CD4-positive, alpha-beta memory T cell (primary cell): ENCODE measurements at regions not wholly inside any gene's neighbourhood (a gene's known extent, or its start where the extent isn't known, plus 50 kb on each side); places are given as distances from the start of the nearest gene placed in this dataset.

Source experiments
- CTCF ChIA-PET: fragments of 350-600 bp; sonication (Branson Sonifier 250); formaldehyde crosslinking; loops from one replicate; lab custom pipeline; 2021; ENCODE audit warnings: inconsistent platforms; ENCODE audit not compliant: partially characterized antibody; lab: Charles Lee
- POLR2A ChIA-PET: fragments of 350-600 bp; sonication (Branson Sonifier 250); formaldehyde crosslinking; loops from one replicate; lab custom pipeline; 2021; ENCODE audit not compliant: partially characterized antibody; lab: Charles Lee
- DNase-seq, 5 donors: peaks; one replicate each; pipeline versions ENCODE4 v3.0.0 to v3.0.0-alpha.2; 2020 to 2022; ENCODE audit warnings: mixed read lengths in 1 of 5
- H3K27ac ChIP-seq: one replicate; pipeline ENCODE4 v1.7.0; 2013; ENCODE audit warnings: low read depth, low read length
- H3K27me3 ChIP-seq: 2 replicates; pipeline ENCODE4 v1.7.0; 2013; ENCODE audit warnings: mild to moderate bottlenecking, low read length, moderate library complexity; ENCODE audit not compliant: insufficient read depth
- H3K36me3 ChIP-seq: 2 replicates; pipeline ENCODE4 v1.7.0; 2013; ENCODE audit warnings: mild to moderate bottlenecking, low read length, moderate library complexity; ENCODE audit not compliant: insufficient read depth
- H3K4me1 ChIP-seq: 2 replicates; pipeline ENCODE4 v1.7.0; 2013; ENCODE audit warnings: mild to moderate bottlenecking, low read length, moderate library complexity; ENCODE audit not compliant: insufficient read depth
- H3K4me3 ChIP-seq, 2 donors: one replicate each; pipeline ENCODE4 v1.7.0; 2013; ENCODE audit warnings: low read length in 2 of 2, mild to moderate bottlenecking in 1 of 2
- H3K9me3 ChIP-seq, 2 donors: one replicate each; pipeline ENCODE4 v1.7.0; 2013; ENCODE audit warnings: low read length in 2 of 2, control low read depth in 1 of 2; ENCODE audit not compliant: control insufficient read depth in 1 of 2
- H3K27ac Mint-ChIP-seq, 7 donors: one replicate each; pipeline ENCODE4 v1.8.0; 2020 to 2021; ENCODE audit warnings: mixed read lengths in 7 of 7, mild to moderate bottlenecking in 6 of 7, inconsistent platforms in 3 of 7, moderate library complexity in 3 of 7
- H3K27me3 Mint-ChIP-seq, 2 donors: one replicate each; pipeline ENCODE4 v1.8.0; 2020 to 2021; ENCODE audit warnings: mixed read lengths in 2 of 2
- H3K36me3 Mint-ChIP-seq, 2 donors: one replicate each; pipeline ENCODE4 v1.8.0; 2020 to 2021; ENCODE audit warnings: mixed read lengths in 2 of 2, inconsistent platforms in 1 of 2, mild to moderate bottlenecking in 1 of 2
- H3K4me1 Mint-ChIP-seq, 4 donors: one replicate each; pipeline ENCODE4 v1.8.0; 2020 to 2021; ENCODE audit warnings: mixed read lengths in 4 of 4, mild to moderate bottlenecking in 1 of 4
- H3K4me3 Mint-ChIP-seq, 8 donors: one replicate each; pipeline ENCODE4 v1.8.0; 2020 to 2021; ENCODE audit warnings: mixed read lengths in 8 of 8, mild to moderate bottlenecking in 7 of 8, moderate library complexity in 6 of 8, inconsistent platforms in 3 of 8
- H3K9me3 Mint-ChIP-seq, 8 donors: one replicate each; pipeline ENCODE4 v1.8.0; 2020 to 2021; ENCODE audit warnings: mixed read lengths in 8 of 8, mild to moderate bottlenecking in 5 of 8, inconsistent platforms in 3 of 8, moderate library complexity in 1 of 8
- intact Hi-C: fragments of 100-400 bp; cut with micrococcal nuclease; formaldehyde crosslinking; loops from one replicate; pipeline ENCODE4 v1.15.1; 2023

DNA sequence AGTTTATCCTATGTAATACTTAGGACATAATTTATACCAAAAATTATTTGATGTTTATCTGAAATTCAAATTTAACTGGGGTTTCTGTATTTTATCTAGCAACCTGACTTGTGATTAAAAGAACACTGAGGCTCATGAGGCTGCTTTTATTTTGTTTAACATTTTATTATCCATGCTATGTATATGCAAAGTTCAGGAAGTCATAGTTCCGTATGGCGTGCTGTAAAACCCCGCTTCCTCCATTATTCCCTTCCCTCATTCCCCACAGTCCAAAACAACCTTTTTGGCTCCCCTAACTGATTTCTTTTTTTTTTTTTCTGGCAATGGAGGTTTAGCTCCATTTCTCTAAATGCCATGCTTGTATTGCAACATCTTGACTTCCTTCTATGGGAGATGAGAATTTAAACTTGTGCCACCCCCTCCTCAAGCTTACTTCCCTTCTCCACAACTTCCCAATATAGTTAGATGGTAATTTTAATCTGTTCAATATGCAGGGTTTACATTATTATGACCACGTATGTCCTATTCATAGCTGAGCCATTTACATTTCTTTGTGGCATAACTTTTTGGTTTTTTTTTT is 138.0 kb upstream of the DNAH14 start:
- no peaks in the 10 kb centered on the region for H3K27me3 ChIP-seq
- Mint-ChIP-seq H3K27ac (no peak overlapping the region), H3K4me1 (no peaks in the 10 kb centered on the region), H3K27me3 (peaks cover 3 to 9% of the 10 kb centered on the region in 2 donors), H3K9me3 (peaks cover 0 to 3% (median 0%) of the 10 kb centered on the region in 8 donors), H3K4me3 (no peak overlapping the region), H3K36me3 (no peaks in the 10 kb centered on the region)
- no peaks in the 10 kb centered on the region for H3K36me3 ChIP-seq
- ChIA-PET CTCF (no interaction called here), POLR2A (no interaction called here)
- DNase-seq, result no peak
- no peaks in the 10 kb centered on the region for H3K9me3 ChIP-seq
- H3K4me3 ChIP-seq, result no peak overlapping the region
- no peaks in the 10 kb centered on the region for H3K4me1 ChIP-seq
- intact Hi-C loops, result no loop called here
- H3K27ac ChIP-seq, result no peak overlapping the region

- Mint-ChIP-seq H3K27ac (no peak overlapping the region), H3K4me1 (no peaks in the 10 kb centered on the region), H3K9me3 (no peaks in the 10 kb centered on the region), H3K4me3 (no peak overlapping the region), H3K36me3 (no peaks in the 10 kb centered on the region), H3K27me3 (peaks cover 0 to 10% of the 10 kb centered on the region in 2 donors)
- no peaks in the 10 kb centered on the region for H3K36me3 ChIP-seq
- intact Hi-C loops, result no loop called here
- CTCF ChIA-PET, result no interaction called here
- POLR2A ChIA-PET, result no interaction called here
- H3K27ac ChIP-seq, result no peak overlapping the region
- no peaks in the 10 kb centered on the region for H3K9me3 ChIP-seq
- no peaks in the 10 kb centered on the region for H3K27me3 ChIP-seq
- H3K4me3 ChIP-seq, result no peak overlapping the region
- H3K4me1 ChIP-seq, result no peaks in the 10 kb centered on the region
- no peak for DNase-seq
These were observed 133.9 kb upstream of the DNAH14 start for GRCh38 chr1:224795591-224795990.

DNA sequence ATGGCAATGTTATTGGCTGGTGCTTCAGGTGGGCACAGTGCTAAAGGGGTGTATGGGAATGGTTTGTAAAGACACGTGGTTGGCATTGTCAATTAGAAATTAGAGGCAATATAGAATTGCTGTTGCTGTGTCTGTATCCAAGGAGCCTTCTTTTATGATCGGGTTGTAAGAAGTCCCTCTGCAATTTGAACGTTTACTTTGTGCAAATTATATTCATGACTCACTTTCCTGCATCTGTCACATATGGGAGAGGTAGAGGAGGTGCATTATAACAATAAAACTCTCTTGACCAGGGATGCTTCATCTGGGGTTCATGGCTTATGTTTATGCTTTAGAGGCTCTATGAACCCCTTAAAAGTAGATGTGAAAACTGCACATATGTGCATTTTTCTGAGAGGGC is 130.4 kb upstream of the DNAH14 start:
- ChIA-PET CTCF (no interaction called here), POLR2A (no interaction called here)
- Mint-ChIP-seq H3K4me1 (no peaks in the 10 kb centered on the region), H3K27ac (no peak overlapping the region), H3K9me3 (no peaks in the 10 kb centered on the region), H3K36me3 (no peaks in the 10 kb centered on the region), H3K4me3 (no peak overlapping the region), H3K27me3 (peaks cover 0 to 13% of the 10 kb centered on the region in 2 donors)
- Histone ChIP-seq H3K36me3 (no peaks in the 10 kb centered on the region), H3K4me3 (no peak overlapping the region), H3K27ac (no peak overlapping the region), H3K27me3 (no peaks in the 10 kb centered on the region), H3K9me3 (no peaks in the 10 kb centered on the region), H3K4me1 (no peaks in the 10 kb centered on the region)
- no peak for DNase-seq
- intact Hi-C loops, result no loop called here

DNA sequence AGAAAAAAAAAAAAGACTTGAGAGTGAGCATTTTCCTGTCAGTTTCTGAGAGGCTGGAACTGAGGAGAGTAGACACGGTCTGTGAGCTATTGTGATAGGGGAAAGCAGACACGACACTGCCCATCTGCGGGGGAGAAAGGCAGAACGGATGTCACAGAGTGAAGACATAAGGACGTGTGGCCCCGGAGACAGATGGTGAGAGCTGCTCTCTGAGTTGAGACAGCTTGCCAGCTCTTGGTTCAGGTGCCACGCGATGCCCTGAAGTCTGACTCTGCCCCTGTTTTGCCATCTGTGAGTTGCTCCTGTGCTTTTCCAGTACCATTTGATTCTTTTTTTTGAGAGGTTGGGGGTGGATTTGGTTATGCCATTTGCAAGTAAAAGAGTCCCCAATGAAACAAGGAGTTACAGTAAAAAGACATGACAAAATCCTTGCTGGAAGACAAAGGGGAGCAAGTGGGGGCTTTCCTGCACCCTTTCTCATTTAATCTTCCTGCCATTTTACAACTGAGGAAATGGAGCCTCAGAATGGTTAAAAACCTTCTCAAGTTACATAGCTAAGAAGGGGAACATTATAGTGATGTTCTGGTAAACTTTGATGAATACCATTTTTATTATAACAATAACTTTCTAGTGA is 128.9 kb upstream of the DNAH14 start:
- CTCF ChIA-PET, result no interaction called here

GRCh38 chr1:224801844-224802490 is 127.5 kb upstream of the DNAH14 start:
- H3K9me3 ChIP-seq, result no peaks in the 10 kb centered on the region
- no peaks in the 10 kb centered on the region for H3K4me1 Mint-ChIP-seq
- CTCF ChIA-PET, result no interaction called here
- no peak overlapping the region for H3K27ac Mint-ChIP-seq
- no peaks in the 10 kb centered on the region for H3K9me3 Mint-ChIP-seq
- no peak overlapping the region for H3K4me3 ChIP-seq
- no peaks in the 10 kb centered on the region for H3K4me1 ChIP-seq
- H3K36me3 Mint-ChIP-seq, result no peaks in the 10 kb centered on the region
- no peak overlapping the region for H3K4me3 Mint-ChIP-seq
- H3K27me3 Mint-ChIP-seq, result peaks cover 0 to 13% of the 10 kb centered on the region in 2 donors
- no peaks in the 10 kb centered on the region for H3K27me3 ChIP-seq
- no peaks in the 10 kb centered on the region for H3K36me3 ChIP-seq
- POLR2A ChIA-PET, result no interaction called here
- intact Hi-C loops, result no loop called here
- no peak for DNase-seq
- no peak overlapping the region for H3K27ac ChIP-seq

More for the DNA sequence above, 128.9 kb upstream of the DNAH14 start:
- no peaks in the 10 kb centered on the region for H3K36me3 ChIP-seq
- POLR2A ChIA-PET, result no interaction called here
- no peak overlapping the region for H3K27ac ChIP-seq
- Mint-ChIP-seq H3K4me1 (no peaks in the 10 kb centered on the region), H3K27ac (no peak overlapping the region), H3K27me3 (peaks cover 0 to 13% of the 10 kb centered on the region in 2 donors), H3K4me3 (no peak overlapping the region), H3K36me3 (no peaks in the 10 kb centered on the region), H3K9me3 (no peaks in the 10 kb centered on the region)
- no peaks in the 10 kb centered on the region for H3K4me1 ChIP-seq
- no peaks in the 10 kb centered on the region for H3K27me3 ChIP-seq
- intact Hi-C loops, result no loop called here
- DNase-seq, result no peak
- H3K4me3 ChIP-seq, result no peak overlapping the region
- no peaks in the 10 kb centered on the region for H3K9me3 ChIP-seq

DNA sequence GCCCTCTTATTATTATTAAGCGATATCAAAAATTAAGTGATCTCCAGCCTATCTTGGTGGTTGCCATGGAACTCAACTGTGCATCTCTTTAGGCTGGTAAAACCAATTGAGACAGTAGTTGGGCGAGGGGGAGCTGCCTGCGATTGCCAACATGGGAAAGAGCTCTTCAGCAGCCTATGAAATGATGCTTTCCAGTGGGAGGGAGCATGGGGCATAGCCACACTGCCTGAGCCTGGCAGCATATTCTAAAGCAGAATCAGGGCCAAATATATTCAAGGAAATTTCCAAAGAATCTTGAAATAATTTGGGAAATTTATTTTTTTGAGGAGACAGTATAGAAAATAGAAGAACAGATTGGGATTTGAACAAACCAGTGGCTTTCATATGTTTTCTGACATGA is 126.9 kb upstream of the DNAH14 start:
- POLR2A ChIA-PET, result no interaction called here
- Histone ChIP-seq H3K27ac (no peak overlapping the region), H3K4me3 (no peak overlapping the region), H3K9me3 (no peaks in the 10 kb centered on the region), H3K36me3 (no peaks in the 10 kb centered on the region), H3K4me1 (no peaks in the 10 kb centered on the region), H3K27me3 (no peaks in the 10 kb centered on the region)
- Mint-ChIP-seq H3K27me3 (peaks cover 0 to 13% of the 10 kb centered on the region in 2 donors), H3K4me3 (no peak overlapping the region), H3K27ac (no peak overlapping the region), H3K9me3 (no peaks in the 10 kb centered on the region), H3K36me3 (no peaks in the 10 kb centered on the region), H3K4me1 (no peaks in the 10 kb centered on the region)
- CTCF ChIA-PET, result no interaction called here
- intact Hi-C loops, result no loop called here
- no peak for DNase-seq

DNA sequence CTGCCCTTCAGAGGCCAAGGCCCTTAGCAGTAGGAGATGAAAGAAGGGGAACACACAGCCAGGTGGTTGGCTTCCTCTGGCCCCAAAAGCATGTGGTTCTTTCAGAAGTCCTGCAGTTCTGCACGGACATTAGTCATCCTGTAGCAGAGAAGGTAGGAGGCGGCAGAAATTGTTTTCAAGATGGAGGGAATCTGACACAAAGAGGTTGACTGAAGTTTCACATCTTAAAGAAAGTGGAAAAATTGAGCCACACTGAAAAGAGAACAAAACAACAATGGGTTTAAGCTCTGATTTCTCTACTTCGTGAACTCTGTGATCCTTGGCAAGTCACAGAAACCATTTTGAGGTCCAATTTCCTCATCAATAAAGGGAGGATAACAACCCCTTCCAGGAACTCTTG is 125.3 kb upstream of the DNAH14 start:
- Mint-ChIP-seq H3K27me3 (peaks cover 0 to 10% of the 10 kb centered on the region in 2 donors), H3K36me3 (no peaks in the 10 kb centered on the region), H3K9me3 (peaks cover 0 to 2% (median 0%) of the 10 kb centered on the region in 8 donors), H3K27ac (no peak overlapping the region), H3K4me1 (no peaks in the 10 kb centered on the region), H3K4me3 (no peak overlapping the region)
- DNase-seq, result no peak
- ChIA-PET CTCF (no interaction called here), POLR2A (no interaction called here)
- Histone ChIP-seq H3K4me1 (no peaks in the 10 kb centered on the region), H3K27ac (no peak overlapping the region), H3K4me3 (no peak overlapping the region), H3K9me3 (no peaks in the 10 kb centered on the region), H3K27me3 (no peaks in the 10 kb centered on the region), H3K36me3 (no peaks in the 10 kb centered on the region)
- intact Hi-C loops, result no loop called here
